HG03108 (cell line): ENCODE measurements at regions not wholly inside any gene's neighbourhood (a gene's known extent, or its start where the extent isn't known, plus 50 kb on each side); places are given as distances from the start of the nearest gene placed in this dataset.

Source experiments
- ATAC-seq: cut with Tn5 transposase; IDR thresholded peaks from one replicate; pipeline ENCODE4 v1.9.1; 2021; ENCODE audit warnings: moderate library complexity; ENCODE audit not compliant: unreplicated experiment

DNA sequence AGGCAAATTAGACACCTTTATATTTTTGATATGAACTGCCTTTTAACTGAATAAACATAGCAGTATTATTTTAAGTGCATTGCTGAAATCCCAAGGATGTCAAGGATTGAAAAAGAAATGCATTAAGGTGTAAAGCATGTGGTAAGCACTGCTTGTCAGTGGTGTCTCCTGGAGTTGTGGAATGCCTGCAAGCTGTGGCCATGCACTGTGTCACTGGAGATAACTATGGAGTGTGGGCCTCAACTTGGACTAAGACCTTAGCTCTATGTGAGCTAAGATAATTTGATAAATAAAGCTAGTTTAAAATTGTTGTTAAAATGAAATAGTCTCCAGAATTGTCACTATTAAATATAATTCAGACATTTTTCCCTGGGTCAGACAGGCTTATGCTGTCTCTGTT lies 156.6 kb upstream of the OPRM1 start:
- no peak for ATAC-seq

- no peak for ATAC-seq
These were observed 165.5 kb upstream of the OPRM1 start for GRCh38 chr6:153873541-153873940.

- ATAC-seq = no peak
These were observed 166.1 kb upstream of the OPRM1 start for GRCh38 chr6:153872946-153873345.

DNA sequence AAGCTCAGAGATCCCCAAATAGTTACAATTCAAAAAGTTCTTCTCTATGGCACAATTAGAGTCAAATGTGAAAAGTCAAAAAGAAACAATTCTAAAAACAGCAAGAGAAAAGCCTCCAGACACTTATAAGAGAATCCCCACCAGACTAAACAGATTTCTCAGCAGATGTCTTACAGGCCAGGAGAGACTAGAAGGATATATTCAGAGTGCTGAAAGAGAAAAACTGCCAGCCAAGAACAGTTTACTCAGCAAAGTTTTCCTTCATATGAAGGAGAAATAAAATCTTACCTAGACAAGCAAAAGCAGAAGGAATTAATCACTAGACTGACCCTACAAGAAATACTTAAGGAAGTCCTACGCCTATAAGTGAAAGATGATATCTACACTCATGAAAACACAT lies 176.1 kb upstream of the OPRM1 start:
- ATAC-seq = no peak

GRCh38 chr6:153862139-153862538 lies 176.9 kb upstream of the OPRM1 start:
- ATAC-seq = no peak

DNA sequence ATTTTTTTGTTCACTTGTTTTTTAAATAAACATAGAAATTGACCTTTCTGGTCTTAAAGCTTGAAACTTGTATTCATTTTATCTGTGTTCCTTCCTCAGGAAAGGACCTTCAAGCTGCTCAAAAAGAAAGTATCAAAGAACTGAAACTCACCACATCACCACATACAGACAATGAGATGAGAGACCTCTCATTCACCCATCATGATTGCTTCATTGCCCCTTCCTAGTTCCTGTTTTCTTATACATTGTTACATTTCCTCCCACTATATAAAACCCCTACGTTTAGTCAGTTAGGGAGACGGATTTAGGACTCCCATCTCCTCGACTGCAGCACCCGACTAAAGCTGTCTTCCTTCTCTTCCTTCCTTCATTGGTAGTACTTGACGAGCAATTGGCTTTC lies 180.5 kb upstream of the OPRM1 start:
- ATAC-seq = no peak

GRCh38 chr6:153856929-153857376 lies 182.1 kb upstream of the OPRM1 start:
- no peak for ATAC-seq

DNA sequence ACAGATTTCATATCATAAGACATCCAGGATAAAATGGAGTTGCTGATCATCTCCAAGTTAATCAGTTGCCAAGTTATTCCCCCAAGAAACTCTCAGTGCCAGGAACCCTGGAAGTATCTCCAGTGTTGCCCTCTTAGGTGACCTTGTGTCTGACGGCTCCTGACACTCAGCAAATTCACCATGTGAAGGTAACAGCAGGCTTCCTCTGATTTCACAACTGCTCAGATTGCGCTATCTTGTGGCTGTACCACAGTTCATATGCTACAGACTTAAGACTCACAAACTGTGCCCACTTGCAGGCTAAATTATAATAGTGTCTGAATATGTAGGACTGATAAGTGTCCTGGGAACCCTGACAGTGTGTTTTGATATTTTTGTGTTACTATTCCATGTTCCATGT lies 186.6 kb upstream of the OPRM1 start:
- ATAC-seq = no peak

DNA sequence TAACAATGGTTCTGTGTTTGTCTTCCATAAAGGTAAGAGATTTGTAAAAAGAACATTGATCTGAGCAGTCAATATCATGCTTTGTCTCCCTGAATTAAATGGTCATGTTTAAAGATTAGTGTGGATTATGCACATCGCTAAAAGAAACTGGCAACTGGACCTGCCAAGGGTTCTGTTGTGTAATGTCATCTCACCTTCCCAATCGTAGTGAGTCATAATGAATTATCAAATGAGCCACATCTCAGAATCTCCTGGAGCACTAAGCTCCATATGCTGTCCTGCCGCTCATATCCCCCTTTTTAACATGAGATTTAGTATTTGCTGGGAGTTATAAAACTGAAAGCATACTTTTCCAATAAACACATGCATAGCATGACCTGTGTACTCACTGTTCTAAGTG lies 187.0 kb upstream of the OPRM1 start:
- no peak for ATAC-seq

DNA sequence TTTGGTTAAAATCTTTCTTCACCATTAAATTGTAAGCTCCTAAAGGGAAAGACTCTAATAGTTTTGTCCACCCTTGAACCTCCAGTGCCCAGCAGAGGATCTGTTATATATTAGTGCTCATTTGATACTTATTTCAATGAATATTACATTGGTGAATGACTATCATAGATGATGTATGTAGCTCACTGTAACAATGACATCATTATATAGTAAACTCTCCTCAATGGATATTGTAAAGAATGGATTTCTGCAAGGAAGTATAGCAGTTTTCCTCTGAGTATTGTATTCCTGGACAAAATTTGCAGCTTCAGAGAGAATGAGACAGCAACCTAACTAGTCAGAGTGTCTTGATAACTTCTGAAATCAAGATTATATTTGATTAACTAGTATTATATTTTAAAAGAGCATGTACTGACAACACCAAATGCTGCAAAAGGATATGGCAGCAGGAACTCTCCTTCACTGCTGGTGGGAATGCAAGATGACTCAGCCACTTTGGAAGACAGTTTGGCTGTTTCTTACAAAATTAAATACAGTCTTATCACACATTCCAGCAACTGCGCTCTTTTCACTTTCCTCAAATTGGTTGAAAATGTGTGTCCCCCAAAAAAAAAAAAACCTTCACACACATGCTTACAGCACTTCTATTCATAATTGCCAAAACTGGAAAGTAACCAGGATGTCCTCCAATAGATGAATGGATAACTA lies 189.8 kb upstream of the OPRM1 start:
- ATAC-seq = no peak

DNA sequence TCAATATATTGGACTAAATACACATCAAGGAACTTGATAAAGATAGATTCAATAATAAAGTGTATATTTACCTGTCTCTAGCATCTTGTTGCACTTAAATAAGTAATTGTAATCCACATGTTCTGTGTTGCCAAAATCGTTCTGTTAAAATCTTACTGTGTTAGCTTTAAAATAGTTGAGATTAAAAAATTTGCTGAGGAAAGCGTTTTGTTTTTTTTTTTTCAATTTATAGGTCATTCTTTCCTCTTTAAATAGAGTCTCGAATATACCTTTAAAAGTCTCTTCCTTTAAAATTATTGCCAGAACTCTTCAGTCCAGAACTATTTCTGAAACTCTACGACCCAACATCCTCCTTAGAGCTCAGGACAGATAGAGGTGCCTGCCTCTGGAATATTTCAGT lies 195.6 kb upstream of the OPRM1 start:
- no peak for ATAC-seq

GRCh38 chr6:153842491-153842890 lies 196.5 kb upstream of the OPRM1 start:
- no peak for ATAC-seq

- no peak for ATAC-seq
These were observed 198.8 kb upstream of the OPRM1 start for GRCh38 chr6:153840039-153840850.

GRCh38 chr6:153832543-153832942 lies 206.5 kb upstream of the OPRM1 start:
- ATAC-seq = no peak

DNA sequence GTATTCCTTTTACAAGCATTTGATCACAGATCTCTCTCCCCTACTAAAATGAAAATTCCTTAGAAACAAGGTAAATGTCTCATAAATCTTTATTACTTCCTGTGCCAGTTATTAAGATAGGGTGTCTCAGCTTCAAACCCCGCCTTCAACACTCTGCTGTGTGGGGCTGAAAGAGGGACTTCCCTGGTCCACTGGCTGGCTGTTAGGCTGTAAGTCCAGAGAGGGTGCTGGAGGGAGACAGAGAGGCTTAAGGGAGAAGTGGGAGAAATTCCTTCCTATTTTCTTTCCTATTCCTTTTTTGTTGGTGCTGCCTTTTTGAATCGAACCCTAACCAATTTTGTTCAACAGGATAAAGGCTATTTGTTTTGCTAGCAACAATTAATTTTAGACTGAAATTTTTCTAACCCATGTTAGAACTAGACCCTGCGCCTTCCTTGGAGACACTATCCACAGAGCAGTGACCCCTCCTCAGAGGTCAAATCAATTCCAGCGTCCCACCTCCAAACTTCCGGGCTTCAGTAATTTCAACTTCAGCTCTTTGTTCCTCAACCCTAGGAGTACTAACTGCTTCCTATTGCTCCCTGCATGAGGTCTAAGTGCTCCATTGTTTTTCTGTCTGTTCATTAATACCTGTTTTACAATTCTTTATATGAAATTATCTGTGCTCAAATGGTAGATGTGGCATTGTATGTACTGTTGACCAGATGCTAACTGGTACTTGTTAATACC lies 207.5 kb upstream of the OPRM1 start:
- no peak for ATAC-seq

GRCh38 chr6:153817173-153817572 lies 221.9 kb upstream of the OPRM1 start:
- ATAC-seq = no peak

GRCh38 chr6:153816366-153816765 lies 222.7 kb upstream of the OPRM1 start:
- no peak for ATAC-seq

GRCh38 chr6:153814136-153814535 lies 224.9 kb upstream of the OPRM1 start:
- no peak for ATAC-seq

DNA sequence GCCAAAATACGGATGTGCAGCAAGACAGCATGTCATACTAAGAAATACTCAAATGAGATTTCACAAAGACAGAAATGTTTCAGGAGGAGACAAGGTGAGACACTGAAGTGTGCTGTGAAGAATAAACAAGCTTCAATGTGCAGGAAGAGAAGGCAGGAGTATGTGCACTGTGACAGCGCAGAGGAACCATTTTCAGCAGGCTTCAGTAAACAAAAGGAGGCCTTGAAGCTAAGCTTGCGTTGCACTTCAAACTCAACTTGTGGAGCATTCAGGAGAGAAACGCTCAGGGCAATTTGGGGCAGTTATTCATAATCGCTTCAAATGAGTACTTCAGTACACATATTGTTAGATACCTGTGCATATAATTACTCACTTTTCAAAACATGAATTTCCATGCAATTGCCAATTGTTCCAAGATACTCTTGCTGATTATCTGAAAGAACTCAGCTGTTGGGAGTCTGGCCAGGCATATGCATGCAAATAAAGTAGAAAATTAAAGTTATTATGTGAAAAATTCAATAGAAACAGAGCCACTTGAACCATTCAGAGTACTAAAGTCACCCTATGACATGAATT lies 234.2 kb upstream of the OPRM1 start:
- no peak for ATAC-seq

DNA sequence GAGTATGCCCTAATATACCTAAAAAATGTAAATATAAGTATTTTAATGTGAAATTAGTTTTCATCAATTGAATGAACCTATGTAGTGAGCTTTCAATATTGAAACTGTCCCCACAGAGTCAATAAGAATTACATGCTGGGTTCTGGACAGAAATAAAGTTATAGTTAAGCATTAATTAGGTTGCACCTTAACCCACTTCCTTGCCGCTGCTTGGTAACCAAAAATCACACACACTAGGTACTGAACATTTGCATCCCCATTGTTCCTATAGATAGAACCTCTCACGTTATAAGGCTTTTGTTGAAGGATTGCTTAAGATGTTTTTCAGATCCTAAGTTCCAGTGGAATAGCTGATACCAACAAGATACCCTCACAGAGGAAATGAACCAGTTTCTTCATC lies 237.1 kb upstream of the OPRM1 start:
- ATAC-seq = no peak

DNA sequence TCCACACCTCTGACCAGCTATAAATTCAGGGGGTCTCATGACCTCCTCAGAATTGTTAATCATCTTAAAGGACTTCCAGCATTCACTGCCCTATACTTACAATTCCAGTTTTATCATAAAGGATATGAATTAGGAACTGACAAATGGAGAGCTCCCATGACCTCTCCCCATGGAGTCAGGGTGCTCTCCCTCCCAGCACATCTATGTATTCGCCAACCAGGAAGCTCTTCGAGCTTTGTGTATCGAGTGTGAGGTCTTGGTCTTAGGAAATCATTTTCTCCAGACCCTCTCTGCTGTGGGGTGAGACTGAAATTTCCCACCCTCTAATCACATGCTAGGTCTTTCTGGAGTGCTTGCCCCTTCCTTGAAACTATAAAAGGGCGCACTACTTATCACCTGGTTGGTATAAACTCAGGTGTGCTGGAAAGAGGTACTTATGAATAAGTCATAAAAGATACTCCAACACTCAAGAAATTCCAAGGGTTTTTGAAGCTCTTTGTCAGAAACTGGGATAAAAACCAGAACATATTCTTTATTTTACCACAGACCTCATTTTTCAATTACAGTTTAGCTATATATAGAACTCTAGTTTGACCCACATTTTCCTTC lies 238.4 kb upstream of the OPRM1 start:
- ATAC-seq = no peak
